ENCODE measurements at regions not wholly inside any gene's neighbourhood (a gene's known extent, or its start where the extent isn't known, plus 50 kb on each side); places are given as distances from the start of the nearest gene placed in this dataset.

GRCh38 chr13:80586356-80586755, 245.4 kb upstream of the SPRY2 start:
- no peaks in the 10 kb centered on the region for H3K36me3 ChIP-seq (ENCODE audit: insufficient read depth)
- H3K27ac ChIP-seq: no peak overlapping the region
- no peaks in the 10 kb centered on the region for H3K27me3 ChIP-seq (ENCODE audit: insufficient read depth, low read depth)
- no peak overlapping the region for H3K9ac ChIP-seq
- H3K4me3 ChIP-seq (IDR thresholded peaks at IDR 0.05; ENCODE audit: insufficient read depth, low read depth, low read length): no peak overlapping the region
- peaks cover 14% of the 10 kb centered on the region for H3K4me1 ChIP-seq (ENCODE audit: low read depth, poor library complexity, severe bottlenecking)
- no peak overlapping the region for H3K4me2 ChIP-seq
- no peaks in the 10 kb centered on the region for H3K79me2 ChIP-seq (ENCODE audit: insufficient read depth, low read depth)
- H4K20me1 ChIP-seq (ENCODE audit: insufficient read depth): no peaks in the 10 kb centered on the region
- no peak overlapping the region for H2AFZ ChIP-seq (ENCODE audit: low read depth)
- TF ChIP-seq CTCF (conservative IDR thresholded peaks at IDR 0.05; ENCODE audit: low read depth, low read length): no peak

GRCh38 chr13:80585531-80585930, 244.6 kb upstream of the SPRY2 start:
- no peaks in the 10 kb centered on the region for H3K27me3 ChIP-seq (ENCODE audit: insufficient read depth, low read depth)
- TF ChIP-seq CTCF (conservative IDR thresholded peaks at IDR 0.05; ENCODE audit: low read depth, low read length): no peak
- H3K4me3 ChIP-seq (IDR thresholded peaks at IDR 0.05; ENCODE audit: insufficient read depth, low read depth, low read length): no peak overlapping the region
- no peak overlapping the region for H3K9ac ChIP-seq
- peaks cover 6% of the 10 kb centered on the region for H3K4me1 ChIP-seq (ENCODE audit: low read depth, poor library complexity, severe bottlenecking)
- H3K27ac ChIP-seq: no peak overlapping the region
- no peaks in the 10 kb centered on the region for H3K36me3 ChIP-seq (ENCODE audit: insufficient read depth)
- H2AFZ ChIP-seq (ENCODE audit: low read depth): no peak overlapping the region
- H4K20me1 ChIP-seq (ENCODE audit: insufficient read depth): no peaks in the 10 kb centered on the region
- H3K79me2 ChIP-seq (ENCODE audit: insufficient read depth, low read depth): no peaks in the 10 kb centered on the region
- H3K4me2 ChIP-seq: no peak overlapping the region

GRCh38 chr13:80584785-80585184, 243.9 kb upstream of the SPRY2 start:
- TF ChIP-seq CTCF (conservative IDR thresholded peaks at IDR 0.05; ENCODE audit: low read depth, low read length): no peak
- no peak overlapping the region for H2AFZ ChIP-seq (ENCODE audit: low read depth)
- no peaks in the 10 kb centered on the region for H3K27me3 ChIP-seq (ENCODE audit: insufficient read depth, low read depth)
- no peaks in the 10 kb centered on the region for H3K36me3 ChIP-seq (ENCODE audit: insufficient read depth)
- no peaks in the 10 kb centered on the region for H3K79me2 ChIP-seq (ENCODE audit: insufficient read depth, low read depth)
- no peak overlapping the region for H3K4me2 ChIP-seq
- H4K20me1 ChIP-seq (ENCODE audit: insufficient read depth): no peaks in the 10 kb centered on the region
- no peak overlapping the region for H3K27ac ChIP-seq
- H3K4me3 ChIP-seq (IDR thresholded peaks at IDR 0.05; ENCODE audit: insufficient read depth, low read depth, low read length): no peak overlapping the region
- H3K9ac ChIP-seq: no peak overlapping the region
- H3K4me1 ChIP-seq (ENCODE audit: low read depth, poor library complexity, severe bottlenecking): no peaks in the 10 kb centered on the region

- no peak overlapping the region for H3K9ac ChIP-seq
- no peaks in the 10 kb centered on the region for H3K79me2 ChIP-seq (ENCODE audit: insufficient read depth, low read depth)
- no peaks in the 10 kb centered on the region for H4K20me1 ChIP-seq (ENCODE audit: insufficient read depth)
- H2AFZ ChIP-seq (ENCODE audit: low read depth): no peak overlapping the region
- H3K27ac ChIP-seq: no peak overlapping the region
- no peak for TF ChIP-seq CTCF (conservative IDR thresholded peaks at IDR 0.05; ENCODE audit: low read depth, low read length)
- no peak overlapping the region for H3K4me2 ChIP-seq
- no peaks in the 10 kb centered on the region for H3K4me1 ChIP-seq (ENCODE audit: low read depth, poor library complexity, severe bottlenecking)
- H3K36me3 ChIP-seq (ENCODE audit: insufficient read depth): no peaks in the 10 kb centered on the region
- H3K27me3 ChIP-seq (ENCODE audit: insufficient read depth, low read depth): no peaks in the 10 kb centered on the region
- H3K4me3 ChIP-seq (IDR thresholded peaks at IDR 0.05; ENCODE audit: insufficient read depth, low read depth, low read length): no peak overlapping the region
These were observed 243.4 kb upstream of the SPRY2 start for GRCh38 chr13:80584306-80584705.

Measured in KMS-11 (cell line).